ENCODE measurements at regions not wholly inside any gene's neighbourhood (a gene's known extent, or its start where the extent isn't known, plus 50 kb on each side); places are given as distances from the start of the nearest gene placed in this dataset.
"Not testable (repeated sequence)": the region's sequence is repeated elsewhere in the genome, so short reads cannot be mapped to it uniquely, and the experiment has no call there.

DNA sequence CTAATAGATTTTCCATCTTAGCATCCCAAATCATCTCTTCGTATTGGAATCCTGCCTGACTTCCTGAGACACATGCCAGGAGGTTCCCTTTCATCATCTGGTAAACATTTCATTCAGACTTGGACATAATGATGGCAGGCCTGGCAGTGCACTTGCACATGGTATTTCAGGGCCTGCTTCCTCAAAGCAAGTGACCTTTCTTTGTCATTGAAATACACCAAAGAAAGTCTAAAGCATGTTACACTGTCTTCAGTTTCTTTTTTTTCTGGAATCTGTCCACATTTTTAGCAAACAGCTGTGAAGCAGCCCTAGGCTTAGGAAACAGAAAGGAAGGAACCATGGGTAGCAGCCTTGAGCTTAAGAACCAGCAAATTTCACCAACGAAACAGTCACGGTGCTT is 205.9 kb upstream of the VCX start:
- DNase-seq = no peak

- DNase-seq = no peak
These were observed 207.4 kb upstream of the VCX start for GRCh38 chrX:7635604-7636003.

- DNase-seq = no peak
These were observed 222.4 kb upstream of the VCX start for GRCh38 chrX:7620560-7620959.

DNA sequence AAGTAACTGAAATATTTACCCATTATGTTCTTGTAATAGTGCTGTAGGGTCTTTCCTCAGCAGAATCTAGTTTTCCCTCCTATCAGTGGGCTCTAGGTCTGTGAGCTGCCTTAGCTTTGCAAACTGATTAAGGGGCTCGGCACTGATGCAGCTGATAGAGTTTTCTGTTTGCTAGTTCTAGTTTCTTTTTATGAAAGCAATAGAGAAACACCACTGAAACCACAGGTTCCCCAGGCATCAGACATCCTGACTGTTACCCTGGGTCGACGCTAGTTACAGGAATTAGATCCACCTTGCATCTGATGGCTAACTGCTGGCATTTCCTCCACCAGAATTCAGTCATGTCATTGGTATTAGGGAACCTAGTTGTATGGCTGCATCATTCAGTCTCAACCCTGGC is 225.0 kb upstream of the VCX start:
- DNase-seq = no peak

DNA sequence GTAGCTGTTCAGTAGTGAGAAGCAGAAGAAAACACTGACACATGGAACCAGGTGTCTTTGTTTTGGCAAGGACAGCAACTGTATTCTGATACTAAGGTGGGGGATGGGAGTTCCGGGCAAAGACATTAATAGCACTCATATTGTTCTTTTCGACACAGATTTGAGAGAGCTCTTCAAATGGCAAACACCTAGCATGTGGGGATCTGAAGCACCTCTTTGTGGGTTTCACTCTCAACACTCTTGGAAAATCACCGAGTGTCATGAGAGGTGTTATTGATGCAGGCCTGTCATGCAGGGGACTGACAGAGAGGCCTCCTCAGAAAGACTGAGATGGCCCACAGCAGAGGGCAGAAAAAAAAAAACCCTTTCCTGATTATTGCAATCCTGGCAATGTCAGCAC is 228.4 kb upstream of the VCX start:
- DNase-seq = no peak

GRCh38 chrX:7608625-7609024 is 234.3 kb upstream of the VCX start:
- not testable (repeated sequence) for DNase-seq

DNA sequence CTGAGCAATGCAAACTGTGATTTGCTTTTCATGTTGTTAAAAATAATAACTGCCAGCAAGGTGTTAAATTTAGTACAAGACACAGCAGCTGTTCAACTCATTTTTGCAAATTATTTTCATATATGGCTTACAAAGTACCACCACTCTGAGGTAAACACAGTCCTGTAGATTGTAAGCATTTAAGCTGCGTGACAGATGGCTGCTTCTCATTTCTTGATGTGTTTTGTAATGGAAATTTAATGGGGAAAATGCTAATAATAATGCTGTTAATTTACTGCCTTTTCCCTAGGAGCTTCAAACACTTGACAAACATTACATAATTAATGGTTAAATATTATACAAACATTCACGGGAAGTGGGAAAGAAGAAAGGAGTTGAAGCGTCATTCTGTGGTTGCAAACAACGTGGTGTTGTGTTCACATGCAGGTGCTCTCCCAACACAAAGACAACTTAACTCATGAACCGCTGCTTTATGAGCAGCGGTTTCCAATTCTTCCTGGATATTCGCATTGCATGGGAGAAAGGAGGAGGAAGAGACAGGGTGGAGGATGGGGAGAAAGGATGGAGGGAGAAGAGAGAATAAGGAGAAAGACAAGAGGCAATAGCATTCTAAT is 236.8 kb upstream of the VCX start:
- no peak for DNase-seq

DNA sequence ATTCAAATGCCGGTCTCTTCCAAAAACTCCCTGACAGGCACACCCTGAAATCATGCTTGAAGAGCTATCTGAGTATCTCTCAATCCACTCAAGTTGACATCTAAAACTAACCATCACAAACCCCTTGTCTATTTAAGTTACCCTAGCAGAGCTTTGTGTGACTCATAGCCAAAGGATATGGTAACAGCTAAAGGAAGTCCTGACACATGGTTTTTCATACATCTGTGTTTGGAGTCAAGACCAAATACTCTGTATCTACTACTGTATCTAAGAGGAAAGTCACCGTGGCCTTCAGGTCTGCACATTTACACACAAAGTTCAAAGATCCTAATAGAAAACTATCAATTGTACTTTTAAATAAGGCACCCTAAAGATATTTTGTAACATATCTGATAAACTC is 239.6 kb upstream of the VCX start:
- DNase-seq = no peak

GRCh38 chrX:7596822-7597221 is 246.1 kb upstream of the VCX start:
- no peak for DNase-seq

DNA sequence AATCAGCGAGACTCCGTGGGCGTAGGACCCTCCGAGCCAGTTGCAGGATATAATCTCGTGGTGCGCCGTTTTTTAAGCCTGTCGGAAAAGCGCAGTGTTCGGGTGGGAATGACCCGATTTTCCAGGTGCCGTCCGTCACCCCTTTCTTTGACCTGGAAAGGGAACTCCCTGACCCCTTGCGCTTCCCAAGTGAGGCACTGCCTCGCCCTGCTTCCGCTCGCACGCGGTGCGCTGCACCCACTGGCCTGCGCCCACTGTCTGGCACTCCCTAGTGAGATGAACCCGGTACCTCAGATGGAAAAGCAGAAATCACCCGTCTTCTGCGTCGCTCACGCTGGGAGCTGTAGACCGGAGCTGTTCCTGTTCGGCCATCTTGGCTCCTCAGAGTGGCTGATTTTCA is 249.6 kb upstream of the VCX start:
- not testable (repeated sequence) for DNase-seq

- no peak for DNase-seq
These were observed 256.8 kb upstream of the VCX start for GRCh38 chrX:7586126-7586525.

DNA sequence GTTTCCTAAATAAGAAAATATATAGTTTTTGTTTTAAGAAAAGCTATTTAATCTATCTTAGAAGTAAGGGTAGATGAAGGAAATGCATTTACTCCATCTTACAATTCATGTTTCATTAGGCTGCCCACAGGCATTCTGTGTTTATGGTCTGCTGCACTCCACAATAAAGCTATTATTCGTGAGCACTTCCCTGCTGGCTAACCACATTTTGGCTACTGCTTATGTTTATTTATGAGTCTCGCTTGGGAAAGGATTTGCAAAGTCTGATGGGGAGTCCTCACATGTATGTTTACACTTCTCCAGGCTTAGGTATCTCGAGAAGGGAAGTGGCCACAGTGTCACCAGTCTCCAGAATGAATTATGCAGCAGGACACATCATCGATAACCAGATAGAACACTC is 260.8 kb upstream of the VCX start:
- no peak for DNase-seq

DNA sequence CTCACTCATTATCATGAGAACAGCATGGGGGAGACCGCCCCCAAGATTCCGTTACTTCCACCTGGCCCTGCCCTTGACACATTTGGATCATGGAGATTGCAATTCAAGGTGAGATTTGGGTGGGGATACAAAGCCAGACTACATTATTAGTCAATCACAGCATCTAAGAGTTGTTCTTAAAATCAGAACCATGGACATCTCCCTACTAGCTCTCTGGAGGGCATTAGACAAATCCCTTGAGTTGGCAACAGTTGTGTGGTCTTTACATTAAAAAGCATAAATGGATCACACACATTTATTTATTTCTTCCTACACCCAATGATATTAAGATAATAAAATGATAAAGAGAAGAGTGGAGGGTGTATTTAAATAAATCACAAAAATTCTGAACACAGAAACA is 262.8 kb upstream of the VCX start:
- DNase-seq = no peak

DNA sequence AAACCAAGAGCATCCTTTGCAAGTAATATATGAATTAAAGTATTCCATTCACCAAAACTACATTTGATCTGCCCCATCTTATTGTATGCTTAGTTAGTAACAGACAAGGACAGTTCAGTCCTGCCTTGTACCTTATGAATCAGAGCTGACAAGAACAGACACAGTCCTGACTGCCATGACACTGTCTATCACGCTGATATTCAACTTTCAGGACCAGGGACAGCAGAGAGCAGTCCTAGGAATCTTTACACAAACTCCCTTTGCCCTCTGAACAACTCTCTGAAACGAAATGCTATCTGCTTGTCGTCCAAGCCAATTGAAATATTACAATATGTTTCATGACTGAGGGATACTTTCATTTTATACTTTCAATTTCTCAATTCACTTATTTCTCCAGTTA is 268.6 kb upstream of the VCX start:
- DNase-seq = peak; percentile 58

GRCh38 chrX:7570432-7571029 is 272.4 kb upstream of the VCX start:
- no peak for DNase-seq

GRCh38 chrX:7568597-7568996 is 274.4 kb upstream of the VCX start:
- DNase-seq = no peak

DNA sequence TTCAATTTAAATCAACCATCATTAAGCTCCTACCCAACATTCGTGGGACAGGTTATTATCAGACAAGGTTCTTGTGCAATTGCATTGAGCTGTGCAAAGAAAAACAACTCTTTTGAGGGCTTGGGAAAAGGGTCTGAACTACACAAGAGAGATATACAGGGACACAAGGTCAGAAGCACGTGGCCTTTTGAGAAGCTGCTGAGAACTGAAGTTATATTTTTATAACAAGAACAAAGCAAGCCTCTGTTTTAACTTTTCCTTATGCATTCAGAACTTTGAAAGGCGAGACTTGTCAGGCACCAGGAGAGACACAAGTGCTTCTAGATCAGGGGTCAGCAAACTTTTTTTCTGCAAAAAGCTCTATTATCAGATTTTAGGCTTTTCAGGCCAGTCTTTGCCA is 274.8 kb upstream of the VCX start:
- no peak for DNase-seq

DNA sequence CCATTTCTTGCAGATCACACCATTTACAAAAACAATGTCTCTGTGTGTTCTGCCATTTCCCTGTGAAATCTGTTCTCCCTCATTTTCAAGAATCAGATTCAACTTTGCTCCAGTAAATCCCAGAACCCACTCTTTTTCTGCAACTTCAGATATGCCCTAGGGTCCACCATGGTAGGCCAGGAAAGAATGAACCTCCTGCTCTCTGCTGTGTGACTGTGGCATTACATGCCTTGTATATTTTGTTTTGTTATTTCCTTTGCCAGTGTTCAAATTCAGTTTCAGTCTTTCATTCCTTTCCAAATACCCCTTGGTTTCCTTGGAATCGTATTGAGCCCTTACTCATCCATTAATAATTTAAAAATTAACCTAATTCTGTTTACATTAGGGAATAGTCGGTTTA is 290.2 kb upstream of the VCX start:
- DNase-seq = no peak

DNA sequence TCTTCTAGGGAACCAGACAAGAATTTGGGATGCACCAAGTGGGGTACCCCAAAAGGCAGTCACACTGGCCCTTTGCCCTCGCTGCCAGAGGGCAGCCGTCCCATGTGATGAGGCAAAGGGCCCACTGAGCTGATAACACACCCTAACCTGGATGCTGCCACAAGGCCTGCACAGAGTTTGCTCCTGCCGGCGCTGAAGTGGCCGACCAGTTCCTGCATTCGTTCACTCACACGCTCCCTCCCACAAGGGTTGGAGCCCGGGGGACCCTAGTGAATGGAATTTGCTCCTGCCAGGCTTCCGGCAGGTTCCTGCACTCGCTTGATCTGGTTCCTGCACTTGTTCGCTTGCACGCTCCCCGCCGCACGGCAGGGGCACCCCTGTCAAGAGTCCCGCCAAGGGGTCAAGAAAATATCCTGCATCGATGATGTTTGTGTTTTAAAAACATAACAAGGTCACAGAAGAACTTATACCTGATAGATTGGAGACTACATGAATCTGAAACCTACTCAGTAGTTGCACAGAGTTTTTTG is 296.4 kb upstream of the VCX start:
- DNase-seq = no peak

GRCh38 chrX:7545564-7545963 is 297.4 kb upstream of the VCX start:
- no peak for DNase-seq

DNA sequence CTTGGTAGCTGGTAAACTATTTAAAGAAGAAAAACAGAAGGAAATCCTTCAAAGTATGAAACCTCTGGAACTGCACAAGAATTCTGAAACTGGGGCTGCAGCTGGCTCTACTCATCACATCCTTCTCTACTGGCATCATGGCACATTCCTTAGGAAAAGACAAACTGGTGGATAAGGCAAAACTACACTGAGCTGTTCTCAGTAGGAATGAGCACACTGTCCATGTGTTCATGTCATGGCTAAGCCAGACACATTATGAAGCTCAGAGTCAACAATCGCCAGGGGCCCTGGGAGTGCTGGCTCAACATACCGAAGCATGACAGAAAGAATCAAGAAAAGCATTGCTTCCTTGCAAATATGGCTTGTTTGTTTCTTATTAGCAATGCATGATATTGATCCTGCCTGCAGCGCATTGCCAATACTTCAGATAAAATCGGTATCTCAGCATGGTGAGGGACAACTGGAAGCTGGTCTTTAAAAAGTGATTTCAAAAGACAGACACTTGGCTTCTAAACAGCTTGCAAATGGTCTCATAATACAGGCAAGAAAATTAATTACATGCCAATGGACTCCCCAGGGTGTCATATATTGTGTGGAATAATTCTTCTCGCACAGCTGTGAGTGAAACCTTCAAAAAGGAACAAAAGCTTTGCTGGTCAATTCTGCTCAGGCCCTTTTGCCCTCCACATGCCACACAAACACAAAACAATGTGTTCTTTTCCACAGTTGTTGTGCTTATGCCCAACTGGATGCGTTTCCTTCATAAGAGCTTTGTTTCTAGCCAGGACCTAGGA is 300.2 kb upstream of the VCX start:
- DNase-seq = no peak

- no peak for DNase-seq
These were observed 320.1 kb upstream of the VCX start for GRCh38 chrX:7522860-7523259.

DNA sequence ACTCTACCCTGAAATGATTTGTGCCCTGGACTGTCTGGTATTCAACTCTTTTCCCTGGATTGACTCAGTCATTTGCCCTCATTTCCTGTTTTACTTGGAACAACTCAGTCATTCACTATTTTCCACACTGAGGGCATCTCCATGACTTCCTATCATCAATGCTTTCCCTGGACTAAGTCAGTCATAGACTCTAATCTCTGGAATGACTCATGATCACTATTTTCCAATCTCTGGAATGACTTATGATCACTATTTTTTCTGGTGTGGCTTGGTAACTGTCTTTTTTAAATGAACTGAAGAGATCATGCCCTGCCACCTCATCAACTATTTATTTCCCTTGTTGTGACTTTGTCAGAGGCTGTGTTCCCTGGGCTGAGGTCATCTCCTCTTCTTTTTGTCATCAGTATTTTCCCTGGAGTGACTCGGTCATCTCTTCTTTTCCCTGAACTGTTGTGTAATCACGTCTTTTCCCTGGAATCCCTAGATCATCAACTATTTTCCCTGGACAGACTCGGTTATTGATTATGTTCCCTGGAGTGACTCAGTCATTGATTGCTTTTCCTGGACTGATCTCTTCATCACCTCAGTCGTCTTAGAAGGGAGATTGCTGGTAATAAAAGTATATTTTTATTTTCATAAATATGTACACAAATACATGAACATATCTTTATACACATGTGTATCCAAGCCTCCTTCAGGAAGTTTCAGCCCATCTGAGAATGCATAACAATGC is 327.1 kb upstream of the VCX start:
- no peak for DNase-seq
